Fibroblast of peridontal ligament (primary cell): ENCODE measurements at regions not wholly inside any gene's neighbourhood (a gene's known extent, or its start where the extent isn't known, plus 50 kb on each side); places are given as distances from the start of the nearest gene placed in this dataset.
"Not testable (repeated sequence)": the region's sequence is repeated elsewhere in the genome, so short reads cannot be mapped to it uniquely, and the experiment has no call there.

Experiments
- DNase-seq: peaks from one replicate; pipeline ENCODE4 v3.0.0-alpha.2; 2010; ENCODE audit errors: extremely low read depth

DNA sequence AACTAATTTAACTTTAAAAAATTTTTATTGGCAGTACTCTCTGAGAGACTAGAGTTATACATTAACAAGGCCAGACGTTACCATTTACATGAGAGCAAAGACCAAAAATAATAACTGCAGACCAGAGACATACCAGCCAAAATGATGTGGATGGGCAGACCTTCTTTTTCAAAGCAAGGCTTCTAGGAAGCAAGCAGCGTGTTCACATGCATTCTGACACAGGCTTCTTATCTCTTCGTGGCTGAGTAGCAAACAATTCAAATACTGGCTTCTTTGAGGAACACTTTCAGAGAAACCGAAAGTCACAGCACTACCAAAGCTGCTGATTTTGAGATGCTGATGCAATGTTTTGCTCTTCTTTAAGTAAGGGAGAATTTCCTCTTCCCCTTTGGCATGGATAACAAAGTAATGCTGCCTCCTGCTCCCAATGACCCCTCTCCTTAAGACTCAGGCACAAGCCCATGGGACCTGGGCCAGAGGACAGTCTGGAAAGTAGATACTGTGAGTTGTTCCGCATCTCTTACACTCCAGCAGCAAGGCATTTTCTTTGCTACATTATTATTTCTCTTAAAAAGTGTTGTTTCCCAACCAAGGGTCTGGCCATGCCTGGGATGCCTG lies 181.9 kb downstream of the MREG start:
- DNase-seq = peak; percentile 67

GRCh38 chr2:215830304-215830703 lies 183.0 kb downstream of the MREG start:
- DNase-seq = peak; percentile 63

GRCh38 chr2:215829261-215829660 lies 184.1 kb downstream of the MREG start:
- no peak for DNase-seq

DNA sequence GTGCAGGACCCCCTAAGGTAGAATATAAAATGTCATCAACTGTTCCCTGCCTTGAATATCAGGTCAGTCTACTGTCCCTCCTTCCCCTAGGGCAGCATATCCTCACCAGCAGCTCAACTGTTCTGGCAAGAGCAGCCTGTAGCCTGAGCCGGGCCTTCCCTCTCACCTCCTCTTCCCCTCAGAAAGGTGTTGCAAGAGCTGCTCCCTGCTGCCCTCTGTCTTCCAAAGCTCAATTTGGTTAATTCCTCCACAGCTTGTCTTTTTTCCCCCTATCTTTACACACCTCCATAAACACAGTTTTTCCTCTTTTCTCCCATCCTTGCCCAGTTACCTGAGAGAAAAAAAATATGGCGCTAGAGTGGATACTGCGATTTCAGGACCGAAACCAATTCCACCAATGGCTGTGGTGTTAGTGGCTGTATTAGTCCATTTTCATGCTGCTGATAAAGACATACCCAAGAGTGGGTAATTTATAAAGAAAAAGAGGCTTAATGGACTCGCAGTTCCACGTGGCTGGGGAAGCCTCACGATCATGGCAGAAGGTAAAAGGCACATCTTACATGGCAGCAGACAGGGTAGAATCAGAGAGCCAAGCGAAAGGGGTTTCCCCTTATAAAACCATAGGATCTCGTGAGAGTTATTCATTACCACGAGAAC lies 184.7 kb downstream of the MREG start:
- DNase-seq = peak; percentile 47

GRCh38 chr2:215826838-215827441 lies 186.4 kb downstream of the MREG start:
- DNase-seq = peak; percentile 61

- DNase-seq = no peak
Measured at GRCh38 chr2:215826376-215826775, 187.0 kb downstream of the MREG start.

DNA sequence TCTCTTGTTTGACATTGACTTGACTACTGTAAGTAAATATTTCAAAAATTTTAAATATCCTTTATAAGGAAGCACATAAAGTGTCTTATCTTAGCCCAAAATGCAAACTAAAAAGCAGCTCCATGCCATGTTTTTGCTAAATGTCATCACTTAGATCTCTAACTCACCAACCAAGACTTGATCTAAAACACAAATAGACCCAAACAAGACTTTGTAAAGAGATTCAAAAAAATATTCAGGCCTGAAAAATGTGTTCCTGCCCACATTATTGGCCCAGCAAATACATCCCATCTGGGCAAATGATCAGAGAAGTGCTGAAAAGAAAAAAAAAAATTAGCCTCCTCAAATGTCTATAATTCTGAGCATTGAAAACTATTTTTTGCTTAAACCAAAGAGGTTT lies 187.6 kb downstream of the MREG start:
- peak; percentile 77 for DNase-seq

- not testable (repeated sequence) for DNase-seq
Measured at GRCh38 chr2:215821298-215821697, 192.1 kb downstream of the MREG start.

GRCh38 chr2:215819713-215820112 lies 193.6 kb downstream of the MREG start:
- DNase-seq = not testable (repeated sequence)

- DNase-seq = peak; percentile 37
Measured at GRCh38 chr2:215817046-215817445, 196.3 kb downstream of the MREG start.

DNA sequence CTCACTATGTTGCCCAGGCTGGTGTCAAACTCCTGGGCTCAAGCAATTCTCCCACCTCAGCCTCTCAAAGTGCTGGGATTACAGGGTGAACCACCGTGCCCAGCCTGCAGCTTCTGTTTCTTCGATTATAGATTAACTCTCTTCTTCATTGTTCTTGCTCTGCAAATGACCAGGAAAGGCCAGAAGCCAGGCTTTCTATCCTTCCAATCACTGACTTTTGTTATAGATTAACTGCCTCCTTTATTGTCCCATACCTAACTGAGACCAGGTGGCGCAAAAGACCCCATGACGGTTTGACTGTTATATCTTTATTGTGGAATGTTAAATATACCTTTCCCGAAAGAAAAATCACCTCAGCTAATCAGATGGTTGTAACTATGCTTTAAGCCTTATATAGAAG lies 196.9 kb downstream of the MREG start:
- DNase-seq = no peak

GRCh38 chr2:215815960-215816359 lies 197.4 kb downstream of the MREG start:
- DNase-seq = peak; percentile 35

GRCh38 chr2:215812966-215813365 lies 200.4 kb downstream of the MREG start:
- peak; percentile 65 for DNase-seq

- DNase-seq = no peak
Measured at GRCh38 chr2:215811409-215812345, 201.7 kb downstream of the MREG start.

DNA sequence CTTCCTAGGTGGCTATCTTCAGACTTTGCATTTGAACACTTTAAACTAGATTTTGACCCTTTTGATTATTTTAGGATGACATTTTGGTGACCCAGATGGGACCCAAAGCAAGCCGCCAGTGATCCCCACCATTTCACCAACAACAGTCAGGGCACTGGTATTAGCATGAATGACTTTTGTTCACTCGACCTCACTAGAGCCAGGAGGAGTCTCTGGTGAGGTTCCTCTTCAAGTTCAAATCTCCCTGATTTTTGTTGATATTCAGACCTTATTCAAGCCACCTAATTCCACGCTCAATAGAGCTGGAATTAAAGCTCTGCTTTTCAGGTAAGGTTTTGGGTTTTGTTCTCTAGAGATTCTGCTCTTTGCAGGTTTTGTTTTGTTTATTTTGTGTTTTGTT lies 202.3 kb downstream of the MREG start:
- no peak for DNase-seq

DNA sequence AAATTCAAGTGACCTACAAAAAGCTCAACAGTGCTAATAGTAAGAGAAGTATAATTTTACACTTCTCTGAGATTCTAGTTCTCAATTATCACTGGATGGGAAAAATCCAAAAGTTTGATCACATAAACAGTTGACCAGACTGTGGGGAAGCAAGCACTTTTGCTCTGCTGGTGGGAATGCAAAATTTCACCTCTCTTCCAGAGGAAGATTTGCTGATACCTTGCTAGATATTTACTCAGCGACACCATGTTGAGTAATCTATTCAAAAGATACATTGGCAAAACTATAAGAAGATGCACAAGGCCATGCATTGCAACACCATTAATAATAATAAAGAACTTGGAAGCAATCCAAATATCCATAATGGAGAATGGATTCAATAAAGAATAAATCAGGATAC lies 204.4 kb downstream of the MREG start:
- DNase-seq = no peak

DNA sequence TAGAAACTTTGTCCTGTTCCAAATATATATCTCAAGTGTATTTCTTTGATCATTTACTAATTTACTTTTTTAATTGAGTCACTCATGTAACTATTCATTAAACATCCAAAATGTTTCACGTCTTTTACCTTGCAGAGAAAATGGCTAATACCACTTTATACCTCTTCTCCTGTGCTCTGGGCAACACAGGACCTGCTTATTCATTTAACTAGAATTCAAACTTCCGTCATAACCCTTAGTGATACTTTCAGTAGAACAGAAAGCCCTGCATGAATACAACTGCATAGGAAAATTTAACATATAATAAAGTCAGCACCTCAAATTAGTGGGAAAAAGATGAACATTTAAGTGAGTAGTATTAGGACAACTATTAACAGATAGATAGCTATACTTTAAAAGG lies 205.2 kb downstream of the MREG start:
- DNase-seq = no peak

DNA sequence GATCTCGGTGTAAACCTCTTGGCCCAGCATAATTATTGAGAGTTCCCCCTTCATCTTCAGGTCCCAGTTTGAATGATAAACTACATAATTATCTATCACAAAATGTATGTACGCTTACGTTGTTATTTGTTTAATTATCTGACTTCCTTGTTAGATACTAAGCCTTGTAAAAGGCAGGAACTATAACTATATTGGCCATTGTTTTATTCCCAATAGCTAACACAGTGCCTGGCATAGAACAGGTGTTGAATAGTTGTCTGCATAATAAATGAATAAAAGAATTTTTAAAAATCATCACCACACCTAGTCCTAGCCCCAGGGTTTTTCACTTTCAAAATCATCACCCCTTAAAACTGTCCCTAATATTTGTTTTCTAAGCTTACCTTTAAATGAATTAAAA lies 207.9 kb downstream of the MREG start:
- no peak for DNase-seq

DNA sequence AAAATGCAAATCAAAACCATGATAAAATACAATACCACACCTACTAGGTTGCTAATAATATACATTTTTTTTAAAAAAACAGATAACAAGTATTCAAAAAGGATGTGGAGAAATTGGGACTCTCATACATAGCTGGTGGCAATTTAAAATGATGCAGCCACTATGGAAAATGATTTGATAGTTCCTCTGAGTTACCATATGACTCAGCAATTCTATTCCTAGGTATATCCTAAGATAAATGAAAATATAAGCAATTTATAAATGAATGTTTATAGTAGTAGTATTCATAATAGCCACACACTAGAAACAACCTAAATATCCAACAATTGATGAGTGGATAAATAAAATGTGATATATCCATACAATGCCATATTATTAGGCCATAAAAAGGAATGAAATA lies 210.2 kb downstream of the MREG start:
- no peak for DNase-seq

GRCh38 chr2:215799194-215799593 lies 214.2 kb downstream of the MREG start:
- DNase-seq = no peak

DNA sequence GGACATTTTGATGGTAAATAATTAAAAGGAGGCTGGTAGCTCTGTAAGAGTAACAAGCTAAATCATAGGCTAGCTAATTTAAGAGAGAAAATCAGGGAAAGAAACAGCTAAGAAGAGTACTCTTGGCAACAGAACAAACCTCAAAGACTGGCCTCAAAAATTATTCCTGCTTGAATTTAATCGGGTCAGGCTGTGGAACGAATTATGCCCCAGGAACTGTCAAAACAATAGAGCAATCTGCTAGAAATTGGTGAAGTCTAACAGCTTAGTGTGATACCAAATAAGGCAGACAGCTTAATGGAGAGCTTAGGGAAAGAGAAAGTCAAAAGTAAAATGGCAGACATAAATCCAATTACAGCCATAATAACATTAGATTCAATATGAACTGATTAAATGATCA lies 215.7 kb downstream of the MREG start:
- DNase-seq = peak; percentile 87

DNA sequence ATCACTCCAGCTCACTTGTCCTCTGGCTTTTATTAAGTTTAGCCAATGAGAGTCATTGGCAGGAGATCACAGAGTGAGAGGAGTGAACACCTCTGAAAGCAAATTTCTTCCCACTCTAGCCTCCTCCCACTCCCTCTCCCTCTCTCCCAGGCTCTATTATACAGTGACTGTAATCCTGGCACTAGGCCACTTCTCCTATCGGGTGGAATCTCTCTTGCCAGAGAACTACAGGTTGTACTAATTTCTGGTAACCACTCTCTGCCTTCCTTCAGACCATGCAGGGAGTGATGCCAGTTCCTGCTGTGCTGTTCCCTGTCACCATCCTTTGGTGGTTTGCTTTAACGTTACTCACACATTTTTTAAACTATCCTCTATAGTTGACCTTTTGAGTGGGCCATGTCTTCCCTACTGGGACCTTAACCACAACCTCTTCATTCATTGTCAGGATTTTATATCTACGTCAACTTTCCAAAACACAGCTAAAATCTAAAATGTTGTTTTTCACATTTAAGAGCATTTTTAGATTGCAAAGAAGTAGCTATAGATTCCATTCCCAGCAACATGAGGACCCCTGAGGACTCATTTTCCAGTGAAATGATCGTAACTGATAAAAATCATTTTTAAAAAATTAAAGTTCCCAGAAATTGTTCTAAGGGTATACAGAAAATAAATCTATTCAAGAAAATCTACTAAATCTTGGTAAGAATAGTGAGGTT lies 217.1 kb downstream of the MREG start:
- DNase-seq = peak; percentile 84
